Spleen (tissue), 11 donors: ENCODE measurements at regions not wholly inside any gene's neighbourhood (a gene's known extent, or its start where the extent isn't known, plus 50 kb on each side); places are given as distances from the start of the nearest gene placed in this dataset.

Experiments used
- DNase-seq: peaks from one replicate; pipeline ENCODE4 v3.0.0-alpha.2; 2020
- H3K27ac ChIP-seq, 8 donors: fragments of 200-600 bp; sonication (generic) in 7 of 8; 1 replicate in 4 of 8; 2 replicates in 4 of 8; pipeline versions ENCODE4 v1.5.0 to v1.8.0; 2016 to 2021; ENCODE audit warnings: inconsistent platforms in 4 of 8, mild to moderate bottlenecking in 4 of 8, moderate library complexity in 1 of 8
- H3K27me3 ChIP-seq, 7 donors: fragments of 200-600 bp; sonication (generic) in 6 of 7; replicated peaks in 1 of 7; 1 replicate in 4 of 7; 2 replicates in 3 of 7; pipeline versions ENCODE4 v1.5.0 to v1.8.0; 2016 to 2021; ENCODE audit warnings: inconsistent platforms in 3 of 7, mild to moderate bottlenecking in 1 of 7
- H3K36me3 ChIP-seq, 6 donors: fragments of 200-600 bp; sonication (generic) in 5 of 6; 1 replicate in 4 of 6; 2 replicates in 2 of 6; pipeline versions ENCODE4 v1.5.0 to v1.8.0; 2016 to 2021; ENCODE audit warnings: inconsistent platforms in 2 of 6
- H3K4me1 ChIP-seq, 6 donors: fragments of 200-600 bp; sonication (generic) in 5 of 6; 1 replicate in 3 of 6; 2 replicates in 3 of 6; pipeline versions ENCODE4 v1.5.0 to v1.8.0; 2016 to 2021; ENCODE audit warnings: inconsistent platforms in 3 of 6
- H3K4me3 ChIP-seq, 8 donors: fragments of 200-600 bp; sonication (generic) in 7 of 8; 1 replicate in 4 of 8; 2 replicates in 4 of 8; pipeline versions ENCODE4 v1.5.0 to v1.8.0; 2016 to 2021; ENCODE audit warnings: inconsistent platforms in 4 of 8, mild to moderate bottlenecking in 4 of 8, moderate library complexity in 2 of 8
- H3K9me3 ChIP-seq, 8 donors: fragments of 200-600 bp; sonication (generic) in 7 of 8; 1 replicate in 4 of 8; 2 replicates in 4 of 8; pipeline versions ENCODE4 v1.5.0 to v1.8.0; 2016 to 2021; ENCODE audit warnings: inconsistent platforms in 4 of 8
- POLR2A ChIP-seq, 3 donors: fragments of 450-650 bp; IDR thresholded peaks; one replicate each; pipeline ENCODE4 v1.5.1; 2017; ENCODE audit warnings: antibody characterized with exemption in 3 of 3, mild to moderate bottlenecking in 1 of 3
- POLR2AphosphoS5 ChIP-seq, 3 donors: sonication (generic); formaldehyde crosslinking; IDR thresholded peaks; one replicate each; pipeline ENCODE4 v1.5.1; 2017; ENCODE audit warnings: antibody characterized with exemption in 3 of 3
- WGBS, 5 donors: extraction: QIAGEN DNeasy Blood & Tissue Kit in 3 of 5; methylation state at CpG; one replicate each; pipeline versions ENCODE4 v1.1.5 to v1.1.7; 2013 to 2018; 5-methylcytosine and 5-hydroxymethylcytosine counted together
- intact Hi-C: fragments of 100-400 bp; cut with DNase I; formaldehyde crosslinking; loops from one replicate; pipeline ENCODE4 v1.15.0; 2023; ENCODE audit warnings: low total_unique reads
- TF ChIP-seq, protein P1 (sequence below), 11 experiments: fragments of 200-600 bp in 7 of 11; fragments of 450-650 bp in 4 of 11; sonication (generic) in 4 of 11; IDR thresholded peaks in 8 of 11; conservative IDR thresholded peaks in 3 of 11; 1 replicate in 7 of 11; 2 replicates in 4 of 11; pipeline versions ENCODE4 v1.4.0 to v1.8.0; 2016 to 2021; ENCODE audit warnings: antibody characterized with exemption in 11 of 11, inconsistent platforms in 4 of 11, mild to moderate bottlenecking in 1 of 11
- donor health status: healthy with polysubstance abuse.
- donor health status: DM: no; HTN: no; CAD: no; lungs with moderate emphysema.
- donor health status: DM: no; HTN: no; CAD: no.
- donor health status: Bipolar disorder and iron deficiency.
- donor health status: healthy.
- donor health status: DM: no; HTN: no; CAD: no.
- donor health status: DM: yes; HTN: yes; CAD: no.

DNA sequence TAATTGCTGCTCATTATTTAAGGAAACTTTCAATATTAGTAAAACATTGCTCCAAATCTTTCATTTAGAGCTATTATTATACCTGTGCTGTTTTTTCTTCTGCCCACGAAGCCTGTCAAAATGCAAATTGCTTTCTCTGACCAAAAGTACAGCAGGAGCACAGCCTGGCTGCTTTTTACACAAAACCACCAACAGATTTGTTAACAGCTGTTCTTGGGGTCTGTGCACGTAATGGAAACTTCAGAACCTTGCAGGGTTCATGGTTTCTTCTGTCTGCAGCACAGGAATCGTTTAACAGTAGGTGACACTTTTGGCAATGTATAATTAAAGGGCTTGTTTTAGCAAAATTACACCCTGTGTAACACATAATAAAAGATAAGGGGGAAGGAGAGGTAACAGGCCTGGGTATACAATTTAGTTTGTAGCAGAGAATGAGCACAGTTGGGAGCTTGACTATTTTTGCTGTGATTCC lies 447.3 kb downstream of the KCNJ3 start:
- Histone ChIP-seq H3K27ac (no peak overlapping the region), H3K4me3 (no peak overlapping the region), H3K9me3 (no peaks in the 10 kb centered on the region), H3K4me1 (no peaks in the 10 kb centered on the region), H3K27me3 (no peaks in the 10 kb centered on the region), H3K36me3 (no peaks in the 10 kb centered on the region)
- intact Hi-C loops, result no loop called here
- WGBS, 5 donors, result 46 to 58% (median 53%) methylated on average over 3 of the region's 3 CpGs
- TF ChIP-seq, protein P1, sequence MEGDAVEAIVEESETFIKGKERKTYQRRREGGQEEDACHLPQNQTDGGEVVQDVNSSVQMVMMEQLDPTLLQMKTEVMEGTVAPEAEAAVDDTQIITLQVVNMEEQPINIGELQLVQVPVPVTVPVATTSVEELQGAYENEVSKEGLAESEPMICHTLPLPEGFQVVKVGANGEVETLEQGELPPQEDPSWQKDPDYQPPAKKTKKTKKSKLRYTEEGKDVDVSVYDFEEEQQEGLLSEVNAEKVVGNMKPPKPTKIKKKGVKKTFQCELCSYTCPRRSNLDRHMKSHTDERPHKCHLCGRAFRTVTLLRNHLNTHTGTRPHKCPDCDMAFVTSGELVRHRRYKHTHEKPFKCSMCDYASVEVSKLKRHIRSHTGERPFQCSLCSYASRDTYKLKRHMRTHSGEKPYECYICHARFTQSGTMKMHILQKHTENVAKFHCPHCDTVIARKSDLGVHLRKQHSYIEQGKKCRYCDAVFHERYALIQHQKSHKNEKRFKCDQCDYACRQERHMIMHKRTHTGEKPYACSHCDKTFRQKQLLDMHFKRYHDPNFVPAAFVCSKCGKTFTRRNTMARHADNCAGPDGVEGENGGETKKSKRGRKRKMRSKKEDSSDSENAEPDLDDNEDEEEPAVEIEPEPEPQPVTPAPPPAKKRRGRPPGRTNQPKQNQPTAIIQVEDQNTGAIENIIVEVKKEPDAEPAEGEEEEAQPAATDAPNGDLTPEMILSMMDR (IDR thresholded peaks at IDR 0.05 in 8 of 11, conservative IDR thresholded peaks at IDR 0.05 in 3 of 11), result no peak
- TF ChIP-seq POLR2AphosphoS5 (IDR thresholded peaks at IDR 0.05) (no peak), POLR2A (IDR thresholded peaks at IDR 0.05) (no peak)
- no peak for DNase-seq

DNA sequence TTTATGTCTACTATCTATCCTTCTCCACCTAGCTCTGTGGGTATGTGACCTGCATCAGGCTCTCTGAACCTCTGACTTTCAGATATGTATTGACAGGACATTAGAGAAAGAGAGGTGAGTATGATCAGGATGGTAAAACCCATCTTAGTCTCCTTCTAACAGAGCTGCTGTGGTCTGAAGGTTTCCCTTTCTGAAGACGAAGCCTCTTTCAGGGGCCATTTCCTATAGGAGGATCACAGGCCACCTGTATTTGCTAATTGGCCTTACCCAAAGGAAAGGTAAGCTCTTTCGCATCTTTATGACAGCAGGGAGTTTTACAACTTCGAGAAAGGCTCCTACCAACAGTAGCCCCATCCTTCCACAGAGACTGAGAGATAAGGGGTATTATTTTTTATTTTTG lies 442.9 kb downstream of the KCNJ3 start:
- H3K9me3 ChIP-seq, result no peaks in the 10 kb centered on the region
- TF ChIP-seq, protein P1 (IDR thresholded peaks at IDR 0.05 in 8 of 11, conservative IDR thresholded peaks at IDR 0.05 in 3 of 11), result no peak
- TF ChIP-seq POLR2A (IDR thresholded peaks at IDR 0.05) (no peak), POLR2AphosphoS5 (IDR thresholded peaks at IDR 0.05) (no peak)
- intact Hi-C loops, result no loop called here
- no peaks in the 10 kb centered on the region for H3K27me3 ChIP-seq
- DNase-seq, result no peak
- H3K36me3 ChIP-seq, result no peaks in the 10 kb centered on the region
- no peaks in the 10 kb centered on the region for H3K4me1 ChIP-seq
- H3K27ac ChIP-seq, result no peak overlapping the region
- H3K4me3 ChIP-seq, result no peak overlapping the region
- 78 to 87% (median 83%) methylated on average over 3 of the region's 3 CpGs for WGBS, 5 donors

DNA sequence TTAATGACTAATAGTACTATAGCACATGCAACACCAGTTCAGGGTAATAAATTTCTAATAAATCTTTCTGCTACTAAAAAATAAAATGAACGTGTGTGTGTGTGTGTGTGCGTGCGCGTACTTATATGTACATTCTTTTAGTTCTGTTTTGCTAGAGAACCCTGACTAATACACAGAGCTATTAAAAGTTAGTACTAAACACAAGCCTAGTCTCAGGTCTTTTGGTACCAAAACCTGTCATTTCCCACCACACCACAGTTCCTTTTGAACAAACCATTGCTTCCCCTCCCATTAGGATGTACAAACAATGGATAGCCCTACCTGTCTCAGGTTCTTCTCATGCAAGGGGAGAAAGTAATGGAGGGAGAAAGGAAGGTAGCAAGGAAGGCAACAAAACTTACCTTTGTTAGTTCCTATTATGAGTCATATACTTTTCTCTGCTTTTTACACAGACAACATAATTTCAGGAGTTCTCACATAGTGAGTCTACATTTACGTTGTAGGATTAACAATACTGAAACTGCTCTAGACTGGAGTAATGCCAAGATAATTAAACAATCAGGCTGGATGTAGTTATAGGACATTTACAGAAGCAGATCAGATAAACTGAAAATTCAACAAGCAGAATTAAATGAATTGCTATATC lies 427.2 kb downstream of the KCNJ3 start:
- no peak for TF ChIP-seq POLR2A (IDR thresholded peaks at IDR 0.05)
- TF ChIP-seq, protein P1 (IDR thresholded peaks at IDR 0.05 in 8 of 11, conservative IDR thresholded peaks at IDR 0.05 in 3 of 11), result no peak
- no peak for TF ChIP-seq POLR2AphosphoS5 (IDR thresholded peaks at IDR 0.05)
- intact Hi-C loops, result no loop called here
- no peak overlapping the region for H3K4me3 ChIP-seq
- peaks cover 0 to 8% (median 0%) of the 10 kb centered on the region in 8 donors for H3K9me3 ChIP-seq
- no peaks in the 10 kb centered on the region for H3K4me1 ChIP-seq
- no peaks in the 10 kb centered on the region for H3K36me3 ChIP-seq
- no peaks in the 10 kb centered on the region for H3K27me3 ChIP-seq
- 86 to 90% (median 89%) methylated on average over 5 of the region's 5 CpGs for WGBS, 5 donors
- no peak for DNase-seq
- no peak overlapping the region for H3K27ac ChIP-seq

DNA sequence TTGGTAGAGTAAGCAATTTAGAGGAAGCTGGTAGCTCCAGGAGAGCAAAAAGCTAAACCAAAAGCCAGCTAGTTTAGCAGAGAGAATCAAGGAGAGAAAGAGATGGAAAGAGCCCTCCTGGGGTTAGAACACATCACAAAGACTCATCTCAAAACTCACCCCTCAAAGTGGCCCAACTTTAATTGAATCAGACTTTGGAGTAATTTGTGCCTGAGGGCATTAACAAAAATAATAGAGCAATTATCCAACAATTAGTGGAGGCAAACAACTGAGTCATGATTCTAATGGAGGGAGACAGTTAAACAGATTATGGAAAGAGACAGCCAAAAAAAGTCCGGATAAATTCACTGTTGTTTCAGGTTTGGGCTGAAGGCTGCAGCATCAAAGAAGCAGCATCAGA lies 417.4 kb downstream of the KCNJ3 start:
- peaks cover 0 to 9% (median 2%) of the 10 kb centered on the region in 8 donors for H3K9me3 ChIP-seq
- 78 to 94% (median 88%) methylated on average over 1 of the region's 1 CpG for WGBS, 5 donors
- H3K27ac ChIP-seq, result no peak overlapping the region
- no peaks in the 10 kb centered on the region for H3K36me3 ChIP-seq
- intact Hi-C loops, result no loop called here
- DNase-seq, result no peak
- TF ChIP-seq, protein P1 (IDR thresholded peaks at IDR 0.05 in 8 of 11, conservative IDR thresholded peaks at IDR 0.05 in 3 of 11), result no peak
- no peak for TF ChIP-seq POLR2A (IDR thresholded peaks at IDR 0.05)
- TF ChIP-seq POLR2AphosphoS5 (IDR thresholded peaks at IDR 0.05), result no peak
- no peak overlapping the region for H3K4me3 ChIP-seq
- no peaks in the 10 kb centered on the region for H3K4me1 ChIP-seq
- no peaks in the 10 kb centered on the region for H3K27me3 ChIP-seq
